Fibroblast of lung (primary cell): ENCODE measurements at regions not wholly inside any gene's neighbourhood (a gene's known extent, or its start where the extent isn't known, plus 50 kb on each side); places are given as distances from the start of the nearest gene placed in this dataset.

ENCODE experiments used
- EZH2 ChIP-seq: IDR thresholded peaks from 2 replicates; pipeline ENCODE4 v1.5.1; 2012; ENCODE audit warnings: low read length, control low read depth, mild to moderate bottlenecking; ENCODE audit errors: missing control alignments
- TF ChIP-seq, protein P1 (sequence below), 2 donors: IDR thresholded peaks in 1 of 2; conservative IDR thresholded peaks in 1 of 2; 1 replicate in 1 of 2; 2 replicates in 1 of 2; pipeline ENCODE4 v1.5.1; 2011 to 2012; ENCODE audit warnings: low read length in 2 of 2, control low read depth in 1 of 2, inconsistent platforms in 1 of 2, low read depth in 1 of 2, mild to moderate bottlenecking in 1 of 2

DNA sequence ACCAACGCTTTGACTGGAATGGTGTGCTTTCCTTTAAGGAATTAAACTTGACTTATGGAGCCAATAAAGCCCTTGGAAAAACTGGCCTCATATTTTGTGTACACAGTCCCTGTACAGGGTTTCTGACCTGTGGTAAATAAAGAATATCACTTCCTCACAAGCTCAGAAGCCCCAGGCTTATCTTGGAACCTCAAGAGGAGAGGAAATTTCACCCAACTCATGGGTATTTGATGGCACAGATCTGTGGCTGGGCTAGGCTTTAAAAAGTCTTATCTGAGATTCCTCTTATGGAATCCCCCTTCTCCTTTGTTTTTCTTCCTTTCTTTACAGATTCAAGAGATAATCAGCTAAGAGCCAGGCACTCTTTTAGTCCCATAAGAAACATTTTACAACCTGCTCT, 89.3 kb upstream of the USP38 start:
- TF ChIP-seq EZH2 = no peak
- TF ChIP-seq, protein P1, sequence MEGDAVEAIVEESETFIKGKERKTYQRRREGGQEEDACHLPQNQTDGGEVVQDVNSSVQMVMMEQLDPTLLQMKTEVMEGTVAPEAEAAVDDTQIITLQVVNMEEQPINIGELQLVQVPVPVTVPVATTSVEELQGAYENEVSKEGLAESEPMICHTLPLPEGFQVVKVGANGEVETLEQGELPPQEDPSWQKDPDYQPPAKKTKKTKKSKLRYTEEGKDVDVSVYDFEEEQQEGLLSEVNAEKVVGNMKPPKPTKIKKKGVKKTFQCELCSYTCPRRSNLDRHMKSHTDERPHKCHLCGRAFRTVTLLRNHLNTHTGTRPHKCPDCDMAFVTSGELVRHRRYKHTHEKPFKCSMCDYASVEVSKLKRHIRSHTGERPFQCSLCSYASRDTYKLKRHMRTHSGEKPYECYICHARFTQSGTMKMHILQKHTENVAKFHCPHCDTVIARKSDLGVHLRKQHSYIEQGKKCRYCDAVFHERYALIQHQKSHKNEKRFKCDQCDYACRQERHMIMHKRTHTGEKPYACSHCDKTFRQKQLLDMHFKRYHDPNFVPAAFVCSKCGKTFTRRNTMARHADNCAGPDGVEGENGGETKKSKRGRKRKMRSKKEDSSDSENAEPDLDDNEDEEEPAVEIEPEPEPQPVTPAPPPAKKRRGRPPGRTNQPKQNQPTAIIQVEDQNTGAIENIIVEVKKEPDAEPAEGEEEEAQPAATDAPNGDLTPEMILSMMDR (conservative IDR thresholded peaks at IDR 0.05 in 1 of 2, IDR thresholded peaks at IDR 0.05 in 1 of 2; ENCODE audit: low read depth in 1 of 2, low read length in 2 of 2) = no peak
